Vagina (tissue), 2 donors: ENCODE measurements at regions not wholly inside any gene's neighbourhood (a gene's known extent, or its start where the extent isn't known, plus 50 kb on each side); places are given as distances from the start of the nearest gene placed in this dataset.

Experiments used
- DNase-seq, 2 donors: peaks; one replicate each; pipeline ENCODE4 v3.0.0-alpha.2; 2017; ENCODE audit errors: extremely low spot score in 2 of 2
- H3K27ac ChIP-seq: fragments of 200-600 bp; sonication (generic); one replicate; pipeline ENCODE4 v1.5.1; 2019
- H3K27me3 ChIP-seq: fragments of 200-600 bp; sonication (generic); one replicate; pipeline ENCODE4 v1.5.1; 2019
- H3K36me3 ChIP-seq, 2 donors: fragments of 200-600 bp; sonication (generic); one replicate each; pipeline ENCODE4 v1.5.1; 2017 to 2019
- H3K4me1 ChIP-seq: fragments of 200-600 bp; sonication (generic); one replicate; pipeline ENCODE4 v1.5.1; 2019
- H3K4me3 ChIP-seq, 2 donors: fragments of 200-600 bp; sonication (generic); 1 replicate in 1 of 2; 2 replicates in 1 of 2; pipeline ENCODE4 v1.5.1; 2016 to 2019
- H3K9me3 ChIP-seq: fragments of 200-600 bp; sonication (generic); one replicate; pipeline ENCODE4 v1.5.1; 2019
- POLR2A ChIP-seq, 2 donors: fragments of 450-650 bp; IDR thresholded peaks; one replicate each; pipeline ENCODE4 v1.6.1; 2017; ENCODE audit warnings: antibody characterized with exemption in 2 of 2, mild to moderate bottlenecking in 2 of 2, moderate library complexity in 2 of 2
- POLR2AphosphoS5 ChIP-seq, 2 donors: sonication (generic); formaldehyde crosslinking; IDR thresholded peaks; one replicate each; pipeline ENCODE4 v1.9.0; 2017; ENCODE audit warnings: antibody characterized with exemption in 2 of 2, mild to moderate bottlenecking in 2 of 2, low read depth in 1 of 2; ENCODE audit not compliant: insufficient read depth in 1 of 2
- intact Hi-C: fragments of 100-400 bp; cut with DNase I; formaldehyde crosslinking; loops from one replicate; pipeline ENCODE4 v1.15.1; 2023
- TF ChIP-seq, protein P1 (sequence below), 3 experiments: fragments of 450-650 bp in 2 of 3; fragments of 200-600 bp in 1 of 3; sonication (generic) in 1 of 3; IDR thresholded peaks; one replicate each; pipeline ENCODE4 v1.5.1; 2017 to 2019; ENCODE audit warnings: antibody characterized with exemption in 3 of 3, mild to moderate bottlenecking in 2 of 3, moderate library complexity in 2 of 3

GRCh38 chr20:40750541-40751035, 61.6 kb upstream of the MAFB start:
- no peaks in the 10 kb centered on the region for H3K27me3 ChIP-seq
- no peaks in the 10 kb centered on the region for H3K36me3 ChIP-seq
- intact Hi-C loops: no loop called here
- no peaks in the 10 kb centered on the region for H3K9me3 ChIP-seq
- H3K4me1 ChIP-seq: peaks cover 23% of the 10 kb centered on the region
- H3K27ac ChIP-seq: no peak overlapping the region
- H3K4me3 ChIP-seq: no peak overlapping the region
- peak in 1 of 2 donors; percentile 52 for DNase-seq
- TF ChIP-seq POLR2A (IDR thresholded peaks at IDR 0.05) (no peak), POLR2AphosphoS5 (IDR thresholded peaks at IDR 0.05; ENCODE audit: insufficient read depth in 1 of 2, low read depth in 1 of 2) (no peak)
- TF ChIP-seq, protein P1, sequence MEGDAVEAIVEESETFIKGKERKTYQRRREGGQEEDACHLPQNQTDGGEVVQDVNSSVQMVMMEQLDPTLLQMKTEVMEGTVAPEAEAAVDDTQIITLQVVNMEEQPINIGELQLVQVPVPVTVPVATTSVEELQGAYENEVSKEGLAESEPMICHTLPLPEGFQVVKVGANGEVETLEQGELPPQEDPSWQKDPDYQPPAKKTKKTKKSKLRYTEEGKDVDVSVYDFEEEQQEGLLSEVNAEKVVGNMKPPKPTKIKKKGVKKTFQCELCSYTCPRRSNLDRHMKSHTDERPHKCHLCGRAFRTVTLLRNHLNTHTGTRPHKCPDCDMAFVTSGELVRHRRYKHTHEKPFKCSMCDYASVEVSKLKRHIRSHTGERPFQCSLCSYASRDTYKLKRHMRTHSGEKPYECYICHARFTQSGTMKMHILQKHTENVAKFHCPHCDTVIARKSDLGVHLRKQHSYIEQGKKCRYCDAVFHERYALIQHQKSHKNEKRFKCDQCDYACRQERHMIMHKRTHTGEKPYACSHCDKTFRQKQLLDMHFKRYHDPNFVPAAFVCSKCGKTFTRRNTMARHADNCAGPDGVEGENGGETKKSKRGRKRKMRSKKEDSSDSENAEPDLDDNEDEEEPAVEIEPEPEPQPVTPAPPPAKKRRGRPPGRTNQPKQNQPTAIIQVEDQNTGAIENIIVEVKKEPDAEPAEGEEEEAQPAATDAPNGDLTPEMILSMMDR (IDR thresholded peaks at IDR 0.05): no peak

DNA sequence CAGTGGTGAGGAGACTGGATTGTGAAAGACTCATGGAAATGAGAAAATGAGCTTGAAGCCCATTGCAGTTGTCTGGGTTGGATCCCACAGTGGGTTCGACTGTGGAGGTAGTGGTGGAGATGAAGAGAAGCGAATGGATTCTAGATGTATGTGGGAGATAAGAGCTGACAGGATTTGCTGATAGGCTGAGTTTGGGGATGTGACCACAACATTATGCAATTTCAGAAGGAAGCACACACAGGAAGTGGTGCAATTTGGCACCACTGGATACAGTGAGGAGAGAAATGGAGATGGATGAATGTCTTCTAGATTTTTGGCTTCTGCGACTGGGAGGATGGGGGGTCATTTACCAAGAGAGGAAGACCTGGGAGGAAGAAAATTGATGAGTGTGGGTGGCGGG, 64.4 kb upstream of the MAFB start:
- no peak overlapping the region for H3K27ac ChIP-seq
- TF ChIP-seq POLR2A (IDR thresholded peaks at IDR 0.05) (no peak), POLR2AphosphoS5 (IDR thresholded peaks at IDR 0.05; ENCODE audit: insufficient read depth in 1 of 2, low read depth in 1 of 2) (no peak)
- TF ChIP-seq, protein P1 (IDR thresholded peaks at IDR 0.05): no peak
- H3K4me3 ChIP-seq: no peak overlapping the region
- H3K36me3 ChIP-seq: no peaks in the 10 kb centered on the region
- DNase-seq: no peak
- intact Hi-C loops: no loop called here
- no peaks in the 10 kb centered on the region for H3K9me3 ChIP-seq
- H3K4me1 ChIP-seq: peaks cover 23% of the 10 kb centered on the region
- no peaks in the 10 kb centered on the region for H3K27me3 ChIP-seq

DNA sequence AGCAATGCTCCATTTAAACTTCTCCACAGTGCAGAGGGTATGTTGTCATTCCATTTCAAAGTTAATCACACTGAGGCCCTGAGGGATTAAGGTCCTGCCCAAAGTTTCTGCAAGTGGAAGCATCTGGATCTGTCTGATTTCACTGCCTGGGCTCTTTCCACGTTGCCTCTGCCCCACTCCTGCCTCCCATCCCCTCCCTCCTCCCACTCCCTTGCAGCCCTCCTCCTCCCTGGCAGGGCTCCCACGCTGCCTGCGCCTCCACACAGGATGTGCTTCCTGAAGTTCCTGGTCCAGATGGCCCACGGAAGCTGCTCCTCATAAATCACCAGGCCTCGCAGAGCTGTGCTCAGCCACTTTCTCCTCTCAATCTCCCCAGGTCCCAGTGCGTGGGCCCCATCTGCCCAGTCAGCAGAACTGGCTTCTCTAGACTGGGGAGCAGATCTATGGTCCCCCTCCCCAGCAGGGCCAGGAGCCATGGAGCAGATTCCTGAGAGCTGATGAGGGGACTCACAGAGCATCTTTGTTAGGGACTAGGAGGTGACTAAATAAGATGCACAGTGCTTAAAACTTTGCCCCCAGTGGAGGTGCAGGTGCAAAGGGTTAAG, 65.4 kb upstream of the MAFB start:
- Histone ChIP-seq H3K9me3 (no peaks in the 10 kb centered on the region), H3K36me3 (no peaks in the 10 kb centered on the region), H3K27me3 (no peaks in the 10 kb centered on the region), H3K27ac (no peak overlapping the region), H3K4me1 (peaks cover 21% of the 10 kb centered on the region), H3K4me3 (no peak overlapping the region)
- intact Hi-C loops: no loop called here
- DNase-seq: no peak
- no peak for TF ChIP-seq POLR2AphosphoS5 (IDR thresholded peaks at IDR 0.05; ENCODE audit: insufficient read depth in 1 of 2, low read depth in 1 of 2)
- no peak for TF ChIP-seq POLR2A (IDR thresholded peaks at IDR 0.05)
- TF ChIP-seq, protein P1 (IDR thresholded peaks at IDR 0.05): no peak

DNA sequence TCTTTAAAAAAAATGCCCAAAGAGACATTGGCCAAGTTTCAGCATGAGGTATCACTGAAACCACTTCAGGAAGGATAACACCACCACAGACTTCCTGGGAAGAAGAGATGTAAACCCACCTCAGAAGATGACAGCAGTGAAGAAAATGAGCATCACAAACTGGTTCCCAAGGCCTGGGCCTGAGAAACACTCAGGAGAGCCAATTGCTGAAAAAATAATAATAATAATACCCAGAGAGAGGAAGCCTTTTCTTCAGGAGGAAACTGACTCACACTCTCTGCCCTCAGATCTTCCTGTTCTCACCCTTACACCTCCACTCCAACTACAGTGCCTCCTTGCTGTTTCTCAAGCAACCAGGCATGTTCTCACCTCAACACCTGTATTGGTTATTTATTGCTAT, 68.1 kb upstream of the MAFB start:
- intact Hi-C loops: no loop called here
- DNase-seq: no peak
- Histone ChIP-seq H3K27me3 (no peaks in the 10 kb centered on the region), H3K4me1 (peaks cover 11% of the 10 kb centered on the region), H3K36me3 (no peaks in the 10 kb centered on the region), H3K27ac (no peak overlapping the region), H3K4me3 (no peak overlapping the region), H3K9me3 (no peaks in the 10 kb centered on the region)
- TF ChIP-seq, protein P1 (IDR thresholded peaks at IDR 0.05): no peak
- no peak for TF ChIP-seq POLR2A (IDR thresholded peaks at IDR 0.05)
- TF ChIP-seq POLR2AphosphoS5 (IDR thresholded peaks at IDR 0.05; ENCODE audit: insufficient read depth in 1 of 2, low read depth in 1 of 2): no peak

GRCh38 chr20:40758790-40759189, 69.8 kb upstream of the MAFB start:
- Histone ChIP-seq H3K27ac (no peak overlapping the region), H3K4me1 (peaks cover 11% of the 10 kb centered on the region), H3K27me3 (no peaks in the 10 kb centered on the region), H3K36me3 (no peaks in the 10 kb centered on the region), H3K9me3 (no peaks in the 10 kb centered on the region), H3K4me3 (no peak overlapping the region)
- no peak for TF ChIP-seq POLR2A (IDR thresholded peaks at IDR 0.05)
- DNase-seq: no peak
- intact Hi-C loops: no loop called here
